H9 (cell line): ENCODE measurements at regions not wholly inside any gene's neighbourhood (a gene's known extent, or its start where the extent isn't known, plus 50 kb on each side); places are given as distances from the start of the nearest gene placed in this dataset.

ENCODE experiments used
- DNase-seq: peaks from one replicate; pipeline ENCODE4 v3.0.0-alpha.2; 2017
- H2AFZ ChIP-seq: one replicate; pipeline ENCODE4 v1.6.1; 2013; ENCODE audit warnings: mild to moderate bottlenecking, low read length, control low read depth, moderate library complexity
- H2AK5ac ChIP-seq: 2 replicates; pipeline ENCODE4 v1.6.1; 2013; ENCODE audit warnings: low read length, control low read depth, mixed read lengths; ENCODE audit not compliant: insufficient read length
- H2BK120ac ChIP-seq: one replicate; pipeline ENCODE4 v1.6.1; 2013; ENCODE audit warnings: low read depth, mild to moderate bottlenecking, low read length, control low read depth, inconsistent platforms; ENCODE audit not compliant: poor library complexity, severe bottlenecking
- H2BK12ac ChIP-seq: 2 replicates; pipeline ENCODE4 v1.6.1; 2013; ENCODE audit warnings: low read length, control low read depth, mixed read lengths, low read depth; ENCODE audit not compliant: insufficient read length
- H2BK15ac ChIP-seq: 2 replicates; pipeline ENCODE4 v1.6.1; 2013; ENCODE audit warnings: low read depth, low read length, control low read depth
- H2BK20ac ChIP-seq: one replicate; pipeline ENCODE4 v1.6.1; 2013; ENCODE audit warnings: low read depth, mild to moderate bottlenecking, low read length, control low read depth, inconsistent platforms; ENCODE audit not compliant: poor library complexity, severe bottlenecking
- H2BK5ac ChIP-seq: 2 replicates; pipeline ENCODE4 v1.6.1; 2013; ENCODE audit warnings: low read length, control low read depth, mixed read lengths; ENCODE audit not compliant: insufficient read length
- H3K14ac ChIP-seq: 2 replicates; pipeline ENCODE4 v1.6.1; 2013; ENCODE audit warnings: low read length, control low read depth; ENCODE audit not compliant: insufficient read depth
- H3K18ac ChIP-seq: 2 replicates; pipeline ENCODE4 v1.6.1; 2013; ENCODE audit warnings: low read depth, mild to moderate bottlenecking, mixed read lengths, low read length, control low read depth; ENCODE audit not compliant: insufficient read length
- H3K23ac ChIP-seq: 2 replicates; pipeline ENCODE4 v1.6.1; 2013; ENCODE audit warnings: low read length, control low read depth, mixed read lengths, low read depth; ENCODE audit not compliant: insufficient read length
- H3K23me2 ChIP-seq: 2 replicates; pipeline ENCODE4 v1.6.1; 2013; ENCODE audit warnings: low read depth, mild to moderate bottlenecking, mixed read lengths, low read length, control low read depth; ENCODE audit not compliant: insufficient read length, poor library complexity, severe bottlenecking
- H3K27ac ChIP-seq: 2 replicates; pipeline ENCODE4 v1.5.1; 2013; ENCODE audit warnings: low read length, control low read depth, mixed read lengths, low read depth; ENCODE audit not compliant: insufficient read length
- H3K27me3 ChIP-seq: 2 replicates; pipeline ENCODE4 v1.6.1; 2013; ENCODE audit warnings: low read length, control low read depth, inconsistent platforms; ENCODE audit not compliant: insufficient read depth
- H3K4ac ChIP-seq: 2 replicates; pipeline ENCODE4 v1.6.1; 2013; ENCODE audit warnings: low read depth, mild to moderate bottlenecking, control low read depth, inconsistent platforms, low read length, moderate library complexity
- H3K4me1 ChIP-seq: 2 replicates; pipeline ENCODE4 v1.6.1; 2013; ENCODE audit warnings: low read length, control low read depth, inconsistent platforms; ENCODE audit not compliant: insufficient read depth
- H3K4me2 ChIP-seq: 2 replicates; pipeline ENCODE4 v1.6.1; 2013; ENCODE audit warnings: low read length, control low read depth, mixed read lengths; ENCODE audit not compliant: insufficient read length, insufficient read depth
- H3K56ac ChIP-seq: 2 replicates; pipeline ENCODE4 v1.6.1; 2013; ENCODE audit warnings: low read depth, mild to moderate bottlenecking, mixed read lengths, low read length, control low read depth; ENCODE audit not compliant: insufficient read length
- H3K79me1 ChIP-seq: 2 replicates; pipeline ENCODE4 v1.6.1; 2013; ENCODE audit warnings: low read depth, mild to moderate bottlenecking, moderate library complexity, low read length, control low read depth, inconsistent platforms; ENCODE audit not compliant: insufficient read depth, poor library complexity, severe bottlenecking
- H3K79me2 ChIP-seq: 2 replicates; pipeline ENCODE4 v1.6.1; 2013; ENCODE audit warnings: low read length, control low read depth, inconsistent platforms; ENCODE audit not compliant: insufficient read depth
- H3K9ac ChIP-seq: 2 replicates; pipeline ENCODE4 v1.6.1; 2013; ENCODE audit warnings: low read length, control low read depth, mixed read lengths; ENCODE audit not compliant: insufficient read length; ENCODE audit errors: extremely low read depth
- H3K9me3 ChIP-seq: one replicate; pipeline ENCODE4 v1.6.1; 2013; ENCODE audit warnings: low read depth, low read length, inconsistent platforms; ENCODE audit not compliant: control insufficient read depth
- H3T11ph ChIP-seq: one replicate; pipeline ENCODE4 v1.6.1; 2013; ENCODE audit warnings: mild to moderate bottlenecking, low read length, control low read depth, inconsistent platforms
- H4K20me1 ChIP-seq: one replicate; pipeline ENCODE4 v1.6.1; 2013; ENCODE audit not compliant: control insufficient read depth, insufficient read length, insufficient read depth
- H4K5ac ChIP-seq: 2 replicates; pipeline ENCODE4 v1.6.1; 2013; ENCODE audit warnings: low read depth, mild to moderate bottlenecking, mixed read lengths, low read length, control low read depth; ENCODE audit not compliant: insufficient read length
- H4K8ac ChIP-seq: replicated peaks from 2 replicates; pipeline ENCODE4 v1.6.1; 2013; ENCODE audit warnings: low read length, control low read depth, mixed read lengths, low read depth; ENCODE audit not compliant: insufficient read length
- H4K91ac ChIP-seq: 2 replicates; pipeline ENCODE4 v1.6.1; 2013; ENCODE audit warnings: low read depth, mild to moderate bottlenecking, moderate library complexity, mixed read lengths, low read length, control low read depth; ENCODE audit not compliant: insufficient read length
- H3K27ac Mint-ChIP-seq, 3 experiments: 2 replicates in 2 of 3; 3 replicates in 1 of 3; pipeline ENCODE4 v1.8.0; 2020 to 2021; ENCODE audit warnings: mixed read lengths in 3 of 3, mild to moderate bottlenecking in 1 of 3, moderate library complexity in 1 of 3
- H3K27me3 Mint-ChIP-seq: 2 replicates; pipeline ENCODE4 v1.8.0; 2021; ENCODE audit warnings: low read depth, mild to moderate bottlenecking, moderate library complexity, mixed read lengths
- H3K36me3 Mint-ChIP-seq, 3 experiments: 2 replicates in 2 of 3; 3 replicates in 1 of 3; pipeline ENCODE4 v1.8.0; 2020 to 2021; ENCODE audit warnings: low read depth in 3 of 3, mixed read lengths in 3 of 3; ENCODE audit not compliant: insufficient read depth in 1 of 3
- H3K4me1 Mint-ChIP-seq, 2 experiments: 2 replicates each; pipeline ENCODE4 v1.8.0; 2020; ENCODE audit warnings: mixed read lengths in 2 of 2
- H3K4me3 Mint-ChIP-seq, 2 experiments: 2 replicates in 1 of 2; 3 replicates in 1 of 2; pipeline ENCODE4 v1.8.0; 2020 to 2021; ENCODE audit warnings: mild to moderate bottlenecking in 2 of 2, mixed read lengths in 2 of 2, moderate library complexity in 1 of 2
- H3K9me3 Mint-ChIP-seq, 2 experiments: 2 replicates in 1 of 2; 3 replicates in 1 of 2; pipeline ENCODE4 v1.8.0; 2020; ENCODE audit warnings: mild to moderate bottlenecking in 2 of 2, mixed read lengths in 2 of 2, moderate library complexity in 1 of 2
- CTCF ChIP-seq: fragments of 200-600 bp; sonication (generic); conservative IDR thresholded peaks from 3 replicates; pipeline ENCODE4 v1.8.0; 2021; ENCODE audit warnings: antibody characterized with exemption, mild to moderate bottlenecking
- WGBS: extraction: QIAGEN DNeasy Blood & Tissue Kit; methylation state at CpG from one replicate; pipeline ENCODE4 v1.1.7; 2013; ENCODE audit warnings: missing lambda C conversion rate, low lambda C conversion rate, mixed read lengths; ENCODE audit not compliant: insufficient read length; ENCODE audit errors: extremely low coverage; 5-methylcytosine and 5-hydroxymethylcytosine counted together

- no peak overlapping the region for H3K18ac ChIP-seq
- no peaks in the 10 kb centered on the region for H3K23me2 ChIP-seq
- no peaks in the 10 kb centered on the region for H3K79me2 ChIP-seq
- Mint-ChIP-seq H3K36me3 (no peaks in the 10 kb centered on the region), H3K27ac (no peak overlapping the region), H3K4me1 (no peaks in the 10 kb centered on the region), H3K9me3 (no peaks in the 10 kb centered on the region), H3K27me3 (no peaks in the 10 kb centered on the region), H3K4me3 (no peak overlapping the region)
- no peaks in the 10 kb centered on the region for H3K4me1 ChIP-seq
- DNase-seq = no peak
- no peak overlapping the region for H2AK5ac ChIP-seq
- no peak overlapping the region for H3K14ac ChIP-seq
- H4K91ac ChIP-seq = no peak overlapping the region
- no peaks in the 10 kb centered on the region for H3K27me3 ChIP-seq
- no peak overlapping the region for H2AFZ ChIP-seq
- no peak overlapping the region for H3K27ac ChIP-seq
- no peak overlapping the region for H4K8ac ChIP-seq
- H2BK15ac ChIP-seq = no peak overlapping the region
- H3K4ac ChIP-seq = no peak overlapping the region
- H2BK12ac ChIP-seq = no peak overlapping the region
- H4K20me1 ChIP-seq = no peaks in the 10 kb centered on the region
- H3K79me1 ChIP-seq = no peaks in the 10 kb centered on the region
- no peak overlapping the region for H4K5ac ChIP-seq
- no peak overlapping the region for H3K9ac ChIP-seq
- H2BK5ac ChIP-seq = no peak overlapping the region
- no peaks in the 10 kb centered on the region for H3K9me3 ChIP-seq
- no peak for TF ChIP-seq CTCF
- H3K56ac ChIP-seq = no peak overlapping the region
- no CpG with 5 or more reads among the region's 3 CpGs for WGBS
- no peak overlapping the region for H3T11ph ChIP-seq
- H2BK20ac ChIP-seq = no peak overlapping the region
- H3K23ac ChIP-seq = no peak overlapping the region
- no peak overlapping the region for H2BK120ac ChIP-seq
- no peak overlapping the region for H3K4me2 ChIP-seq
Measured at GRCh38 chr14:85953265-85953664, 423.3 kb downstream of the FLRT2 start.
